HepG2 (cell line): ENCODE measurements at regions not wholly inside any gene's neighbourhood (a gene's known extent, or its start where the extent isn't known, plus 50 kb on each side); places are given as distances from the start of the nearest gene placed in this dataset.

Source experiments
- ATAC-seq: fragments of 200-7000 bp; cut with Tn5 transposase; 3 replicates; pipeline ENCODE4 v1.9.1; 2020; ENCODE audit warnings: mild to moderate bottlenecking, moderate library complexity
- BruUV-seq: library from RNA; stranded (reverse); fragments of 400-500 nt; replicated peaks from 2 replicates; lab custom pipeline; 2021; lab: Mats Ljungman, UMichigan
- CTCF ChIA-PET: fragments of 300-600 bp; formaldehyde crosslinking; extraction: SDS; loops from one replicate; lab custom pipeline; 2021; ENCODE audit warnings: low total read pairs, inconsistent platforms, low intra/inter-chr PET ratio; lab: Yijun Ruan, JAX
- POLR2A ChIA-PET: fragments of 350-600 bp; sonication (Branson Sonifier 250); formaldehyde crosslinking; loops from one replicate; lab custom pipeline; 2020; ENCODE audit warnings: antibody characterized with exemption, inconsistent platforms; lab: Yijun Ruan, JAX
- DNase-seq: peaks from one replicate; pipeline ENCODE4 v3.0.0-alpha.2; 2015; ENCODE audit warnings: low spot score
- FAIRE-seq: peaks from 3 replicates; lab custom pipeline; 2011; peaks lifted over from hg19 to GRCh38; lab: Jason Lieb, UNC
- H2AFZ ChIP-seq: one replicate; pipeline ENCODE4 v1.6.1; 2011; ENCODE audit warnings: low read length, inconsistent platforms
- H3K27ac ChIP-seq: fragments of 300-600 bp; 3 replicates; pipeline ENCODE4 v1.8.0; 2011; ENCODE audit warnings: mixed run types, mild to moderate bottlenecking, mixed read lengths, low read length, inconsistent platforms; ENCODE audit not compliant: insufficient read depth; ENCODE audit errors: extremely low read length
- H3K27me3 ChIP-seq, 2 experiments: fragments of 200-600 bp in 1 of 2; 2 replicates in 1 of 2; 3 replicates in 1 of 2; pipeline versions ENCODE4 v1.6.0 to v1.8.0; 2011; ENCODE audit warnings: low read length in 2 of 2, mild to moderate bottlenecking in 2 of 2, moderate library complexity in 2 of 2, inconsistent platforms in 1 of 2; ENCODE audit not compliant: insufficient read depth in 2 of 2, control insufficient read depth in 1 of 2
- H3K36me3 ChIP-seq, 2 experiments: fragments of 200-600 bp in 1 of 2; replicated peaks in 1 of 2; 2 replicates in 1 of 2; 3 replicates in 1 of 2; pipeline versions ENCODE4 v1.5.1 to v1.8.0; 2011; ENCODE audit warnings: low read length in 2 of 2, inconsistent platforms in 1 of 2; ENCODE audit not compliant: insufficient read depth in 2 of 2, control insufficient read depth in 1 of 2
- H3K4me1 ChIP-seq: 2 replicates; pipeline ENCODE4 v1.5.1; 2012; ENCODE audit warnings: low read length, inconsistent platforms; ENCODE audit not compliant: insufficient read depth
- H3K4me2 ChIP-seq: 2 replicates; pipeline ENCODE4 v1.6.0; 2011; ENCODE audit warnings: low read depth, low read length, inconsistent platforms
- H3K4me3 ChIP-seq, 3 experiments: fragments of 200-600 bp in 1 of 3; sonication (generic), shearing (Covaris generic) in 1 of 3; replicated peaks in 1 of 3; 2 replicates each; pipeline ENCODE4 v1.5.1; 2011 to 2016; ENCODE audit warnings: low read length in 3 of 3, inconsistent platforms in 2 of 3, low read depth in 2 of 3, mild to moderate bottlenecking in 2 of 3, control low read depth in 1 of 3, mixed read lengths in 1 of 3; ENCODE audit not compliant: insufficient read depth in 1 of 3
- H3K79me2 ChIP-seq: one replicate; pipeline ENCODE4 v1.6.1; 2011; ENCODE audit warnings: low read length, inconsistent platforms; ENCODE audit not compliant: insufficient read depth
- H3K9ac ChIP-seq: 2 replicates; pipeline ENCODE4 v1.6.0; 2011; ENCODE audit warnings: mild to moderate bottlenecking, low read depth, low read length, inconsistent platforms; ENCODE audit not compliant: insufficient read depth
- H3K9me3 ChIP-seq: 2 replicates; pipeline ENCODE4 v1.5.1; 2012; ENCODE audit warnings: mild to moderate bottlenecking, low read length
- H4K20me1 ChIP-seq: 2 replicates; pipeline ENCODE4 v1.6.0; 2011; ENCODE audit warnings: inconsistent platforms, mild to moderate bottlenecking, low read length, moderate library complexity; ENCODE audit not compliant: insufficient read depth
- MAFF ChIP-seq: IDR thresholded peaks from 2 replicates; pipeline ENCODE4 v1.6.1; 2011; ENCODE audit warnings: low read depth, low read length, improper control_type of control experiment
- MAFK ChIP-seq, 2 experiments: IDR thresholded peaks in 1 of 2; conservative IDR thresholded peaks in 1 of 2; 2 replicates each; pipeline ENCODE4 v1.6.1; 2011; ENCODE audit warnings: improper control_type of control experiment in 2 of 2, low read length in 2 of 2
- WGBS: methylation state at CpG from one replicate; pipeline ENCODE4 v1.1.6; 2017; ENCODE audit warnings: low lambda C conversion rate; 5-methylcytosine and 5-hydroxymethylcytosine counted together
- in situ Hi-C: cut with HindIII; loops from 2 replicates; pipeline ENCODE4 v1.10.0; 2017; ENCODE audit warnings: low pct_unique_long_range_greater_than_20kb; ENCODE audit not compliant: extremely low pct_ligation_motif_present
- intact Hi-C: fragments of 100-400 bp; cut with micrococcal nuclease; formaldehyde crosslinking; loops from one replicate; pipeline ENCODE4 v1.10.0; 2022; ENCODE audit not compliant: unreplicated experiment
- TF ChIP-seq, protein P1 (sequence below): sonication (generic); formaldehyde crosslinking; IDR thresholded peaks from 2 replicates; pipeline ENCODE4 v1.5.0; 2020; ENCODE audit warnings: mild to moderate bottlenecking, missing genetic modification reagents, borderline replicate concordance

DNA sequence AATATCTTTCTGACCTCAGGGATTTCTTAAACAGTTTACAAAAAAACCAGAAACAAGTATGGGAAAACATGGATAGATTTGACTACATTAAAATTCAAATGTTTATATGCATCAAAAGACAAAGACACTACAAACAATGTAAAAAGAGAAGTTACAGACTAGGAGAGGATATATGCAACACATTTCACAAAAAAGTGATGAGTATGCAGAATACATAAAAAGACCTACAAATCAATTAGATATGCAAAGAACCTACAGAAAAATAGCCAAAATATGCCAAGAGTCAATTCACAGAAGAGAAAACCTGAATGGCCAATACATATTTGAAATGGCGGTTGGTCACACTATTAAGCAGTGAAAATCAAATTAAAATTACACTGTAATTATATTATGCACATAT is 175.0 kb downstream of the FOXD2 start:
- Histone ChIP-seq H3K27me3 (no peaks in the 10 kb centered on the region), H4K20me1 (no peaks in the 10 kb centered on the region), H3K4me3 (no peak overlapping the region), H3K79me2 (no peaks in the 10 kb centered on the region), H2AFZ (no peak overlapping the region), H3K9ac (no peak overlapping the region), H3K4me1 (no peaks in the 10 kb centered on the region), H3K9me3 (peaks cover 7% of the 10 kb centered on the region), H3K36me3 (no peaks in the 10 kb centered on the region), H3K4me2 (no peak overlapping the region), H3K27ac (no peak overlapping the region)
- no TSS peak for BruUV-seq
- TF ChIP-seq MAFF (peak; percentile 91), MAFK (conservative IDR thresholded peaks at IDR 0.05 in 1 of 2, IDR thresholded peaks at IDR 0.05 in 1 of 2; ENCODE audit: low read length in 2 of 2) (peak; percentile 85 to 94)
- TF ChIP-seq, protein P1, sequence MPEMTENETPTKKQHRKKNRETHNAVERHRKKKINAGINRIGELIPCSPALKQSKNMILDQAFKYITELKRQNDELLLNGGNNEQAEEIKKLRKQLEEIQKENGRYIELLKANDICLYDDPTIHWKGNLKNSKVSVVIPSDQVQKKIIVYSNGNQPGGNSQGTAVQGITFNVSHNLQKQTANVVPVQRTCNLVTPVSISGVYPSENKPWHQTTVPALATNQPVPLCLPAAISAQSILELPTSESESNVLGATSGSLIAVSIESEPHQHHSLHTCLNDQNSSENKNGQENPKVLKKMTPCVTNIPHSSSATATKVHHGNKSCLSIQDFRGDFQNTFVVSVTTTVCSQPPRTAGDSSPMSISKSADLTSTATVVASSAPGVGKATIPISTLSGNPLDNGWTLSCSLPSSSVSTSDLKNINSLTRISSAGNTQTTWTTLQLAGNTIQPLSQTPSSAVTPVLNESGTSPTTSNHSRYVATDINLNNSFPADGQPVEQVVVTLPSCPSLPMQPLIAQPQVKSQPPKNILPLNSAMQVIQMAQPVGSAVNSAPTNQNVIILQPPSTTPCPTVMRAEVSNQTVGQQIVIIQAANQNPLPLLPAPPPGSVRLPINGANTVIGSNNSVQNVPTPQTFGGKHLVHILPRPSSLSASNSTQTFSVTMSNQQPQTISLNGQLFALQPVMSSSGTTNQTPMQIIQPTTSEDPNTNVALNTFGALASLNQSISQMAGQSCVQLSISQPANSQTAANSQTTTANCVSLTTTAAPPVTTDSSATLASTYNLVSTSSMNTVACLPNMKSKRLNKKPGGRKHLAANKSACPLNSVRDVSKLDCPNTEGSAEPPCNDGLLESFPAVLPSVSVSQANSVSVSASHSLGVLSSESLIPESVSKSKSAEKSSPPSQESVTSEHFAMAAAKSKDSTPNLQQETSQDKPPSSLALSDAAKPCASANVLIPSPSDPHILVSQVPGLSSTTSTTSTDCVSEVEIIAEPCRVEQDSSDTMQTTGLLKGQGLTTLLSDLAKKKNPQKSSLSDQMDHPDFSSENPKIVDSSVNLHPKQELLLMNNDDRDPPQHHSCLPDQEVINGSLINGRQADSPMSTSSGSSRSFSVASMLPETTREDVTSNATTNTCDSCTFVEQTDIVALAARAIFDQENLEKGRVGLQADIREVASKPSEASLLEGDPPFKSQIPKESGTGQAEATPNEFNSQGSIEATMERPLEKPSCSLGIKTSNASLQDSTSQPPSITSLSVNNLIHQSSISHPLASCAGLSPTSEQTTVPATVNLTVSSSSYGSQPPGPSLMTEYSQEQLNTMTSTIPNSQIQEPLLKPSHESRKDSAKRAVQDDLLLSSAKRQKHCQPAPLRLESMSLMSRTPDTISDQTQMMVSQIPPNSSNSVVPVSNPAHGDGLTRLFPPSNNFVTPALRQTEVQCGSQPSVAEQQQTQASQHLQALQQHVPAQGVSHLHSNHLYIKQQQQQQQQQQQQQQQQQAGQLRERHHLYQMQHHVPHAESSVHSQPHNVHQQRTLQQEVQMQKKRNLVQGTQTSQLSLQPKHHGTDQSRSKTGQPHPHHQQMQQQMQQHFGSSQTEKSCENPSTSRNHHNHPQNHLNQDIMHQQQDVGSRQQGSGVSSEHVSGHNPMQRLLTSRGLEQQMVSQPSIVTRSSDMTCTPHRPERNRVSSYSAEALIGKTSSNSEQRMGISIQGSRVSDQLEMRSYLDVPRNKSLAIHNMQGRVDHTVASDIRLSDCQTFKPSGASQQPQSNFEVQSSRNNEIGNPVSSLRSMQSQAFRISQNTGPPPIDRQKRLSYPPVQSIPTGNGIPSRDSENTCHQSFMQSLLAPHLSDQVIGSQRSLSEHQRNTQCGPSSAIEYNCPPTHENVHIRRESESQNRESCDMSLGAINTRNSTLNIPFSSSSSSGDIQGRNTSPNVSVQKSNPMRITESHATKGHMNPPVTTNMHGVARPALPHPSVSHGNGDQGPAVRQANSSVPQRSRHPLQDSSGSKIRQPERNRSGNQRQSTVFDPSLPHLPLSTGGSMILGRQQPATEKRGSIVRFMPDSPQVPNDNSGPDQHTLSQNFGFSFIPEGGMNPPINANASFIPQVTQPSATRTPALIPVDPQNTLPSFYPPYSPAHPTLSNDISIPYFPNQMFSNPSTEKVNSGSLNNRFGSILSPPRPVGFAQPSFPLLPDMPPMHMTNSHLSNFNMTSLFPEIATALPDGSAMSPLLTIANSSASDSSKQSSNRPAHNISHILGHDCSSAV (CRISPR knock-in tag): no peak
- ATAC-seq (no peak), FAIRE-seq (no peak), DNase-seq (no peak)
- in situ Hi-C loops (no loop called here), intact Hi-C loops (no loop called here)
- CTCF ChIA-PET: no interaction called here
- POLR2A ChIA-PET: no interaction called here
- 0% methylated on average over 1 of the region's 1 CpG for WGBS
